GM18517 (cell line): ENCODE measurements at regions not wholly inside any gene's neighbourhood (a gene's known extent, or its start where the extent isn't known, plus 50 kb on each side); places are given as distances from the start of the nearest gene placed in this dataset.
"Not testable (repeated sequence)": the region's sequence is repeated elsewhere in the genome, so short reads cannot be mapped to it uniquely, and the experiment has no call there.

ENCODE experiments used
- ATAC-seq: cut with Tn5 transposase; IDR thresholded peaks from one replicate; pipeline ENCODE4 v1.9.1; 2021; ENCODE audit warnings: mild to moderate bottlenecking, moderate library complexity; ENCODE audit not compliant: unreplicated experiment

DNA sequence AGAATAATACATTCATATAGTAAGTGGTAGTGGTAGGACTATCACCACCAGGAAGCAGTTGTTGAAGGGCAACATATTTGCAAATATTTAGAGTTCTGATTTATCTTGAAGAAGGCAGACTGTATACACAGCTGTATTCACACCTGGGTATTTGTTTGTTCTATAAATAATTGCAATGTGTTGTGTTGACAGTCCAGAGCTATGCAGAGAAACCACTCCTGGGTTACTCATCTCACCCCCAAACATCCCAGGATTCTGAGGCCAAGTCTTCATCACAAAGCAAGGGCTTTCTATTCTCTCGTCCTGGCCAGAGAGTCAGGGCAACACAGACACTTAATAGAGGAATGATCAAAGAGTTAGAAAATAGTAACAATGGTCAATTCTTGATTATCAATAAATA lies 102.1 kb upstream of the FAT3 start:
- no peak for ATAC-seq

- no peak for ATAC-seq
Observed at GRCh38 chr11:92111287-92111686, 113.3 kb upstream of the FAT3 start.

GRCh38 chr11:92109466-92109865 lies 115.2 kb upstream of the FAT3 start:
- ATAC-seq: no peak

DNA sequence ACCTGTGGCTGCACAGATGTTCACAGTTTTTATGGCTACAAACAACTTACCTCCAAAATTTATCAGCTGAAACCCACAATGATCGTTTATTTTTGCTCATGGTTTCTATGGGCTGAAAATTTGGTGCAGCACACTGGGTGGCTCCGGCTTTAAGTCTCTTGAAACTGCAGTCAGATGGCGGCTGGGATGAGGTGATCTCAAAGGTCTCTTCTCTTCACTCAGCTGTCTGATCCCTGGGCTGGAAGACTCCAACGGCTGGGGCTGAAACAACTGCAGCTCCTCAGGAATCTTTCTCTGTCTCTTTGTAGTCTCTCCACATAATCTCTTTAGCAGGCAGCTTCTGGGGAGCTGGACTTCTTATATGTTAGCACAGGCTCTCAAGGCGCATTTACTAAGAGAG lies 117.3 kb upstream of the FAT3 start:
- no peak for ATAC-seq

DNA sequence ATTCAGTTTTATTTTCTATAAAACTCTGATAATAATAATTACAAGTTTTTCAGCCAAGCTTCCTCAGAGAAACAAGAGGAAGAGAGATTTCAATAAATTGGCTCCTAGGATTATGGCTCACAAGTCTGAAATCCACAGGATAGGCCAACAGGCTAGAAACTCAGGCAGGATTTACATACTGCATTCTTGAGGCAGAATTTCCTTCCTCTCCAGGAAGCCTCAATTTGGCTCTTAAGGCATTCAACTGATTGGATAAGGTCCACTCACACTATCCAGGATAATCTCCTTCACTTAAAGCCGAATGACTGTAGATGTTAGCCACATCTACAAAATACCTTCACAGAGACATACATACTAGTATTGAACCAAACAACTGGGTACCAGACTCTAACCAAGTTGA lies 120.3 kb upstream of the FAT3 start:
- no peak for ATAC-seq

- ATAC-seq: no peak
Observed at GRCh38 chr11:92101920-92102319, 122.7 kb upstream of the FAT3 start.

DNA sequence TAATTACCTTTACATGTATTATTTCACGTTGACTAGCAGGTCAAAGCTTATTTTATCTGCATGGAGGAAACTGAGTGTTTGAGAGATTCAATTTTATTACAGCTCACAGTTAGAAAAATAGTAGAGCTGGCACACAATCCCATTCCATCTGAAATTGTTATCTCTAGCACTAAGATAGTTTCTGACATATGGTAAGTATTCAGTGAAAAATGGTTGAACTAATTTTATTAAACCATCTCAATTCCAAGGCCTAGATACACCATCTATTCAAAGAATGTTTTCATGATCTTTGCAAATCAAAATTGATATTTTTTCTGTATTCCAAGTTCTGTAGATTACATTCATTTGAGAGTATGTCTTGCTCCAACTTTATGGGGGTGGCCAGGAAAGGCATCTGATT lies 125.4 kb upstream of the FAT3 start:
- ATAC-seq: no peak

DNA sequence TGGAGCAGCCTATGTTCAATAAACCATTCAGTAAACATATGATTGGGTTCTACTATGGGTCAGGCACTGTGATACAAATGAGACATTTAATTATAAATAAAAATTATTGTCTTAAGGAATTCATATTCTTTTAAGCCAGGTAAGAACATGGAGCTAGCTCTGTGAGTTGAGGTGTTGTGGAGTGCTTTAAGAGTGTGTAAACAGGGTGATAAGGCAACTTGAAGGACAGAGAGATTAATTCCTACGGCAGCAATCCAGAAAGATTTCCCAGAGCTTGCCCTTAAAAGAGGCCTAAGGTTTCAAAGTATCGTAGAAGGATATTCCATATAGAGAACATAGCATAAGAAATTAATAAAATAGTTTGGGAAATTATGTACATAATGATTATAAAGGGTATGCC lies 126.4 kb upstream of the FAT3 start:
- ATAC-seq: no peak

GRCh38 chr11:92087725-92088537 lies 136.7 kb upstream of the FAT3 start:
- no peak for ATAC-seq

- ATAC-seq: no peak
Observed at GRCh38 chr11:92083123-92083522, 141.5 kb upstream of the FAT3 start.

DNA sequence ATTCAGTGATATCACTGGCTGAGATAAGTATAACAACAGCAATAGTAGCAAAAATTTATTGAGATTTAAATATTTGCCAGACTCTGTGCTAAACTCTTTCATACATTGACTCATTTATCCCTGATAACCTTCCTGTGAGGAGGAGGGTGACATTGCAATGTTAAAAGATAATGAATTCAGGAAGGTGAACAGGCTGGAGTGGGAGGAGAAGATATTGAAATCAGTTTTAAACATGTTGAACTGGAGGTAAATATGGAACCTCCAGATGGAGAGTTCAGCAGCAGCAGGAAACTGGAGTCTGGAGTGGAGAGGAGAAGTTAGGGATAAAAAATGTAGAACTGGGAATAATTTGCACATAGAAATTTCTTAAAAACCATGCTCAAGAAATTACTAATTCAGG lies 142.0 kb upstream of the FAT3 start:
- no peak for ATAC-seq

- not testable (repeated sequence) for ATAC-seq
Observed at GRCh38 chr11:92074498-92074897, 150.1 kb upstream of the FAT3 start.

DNA sequence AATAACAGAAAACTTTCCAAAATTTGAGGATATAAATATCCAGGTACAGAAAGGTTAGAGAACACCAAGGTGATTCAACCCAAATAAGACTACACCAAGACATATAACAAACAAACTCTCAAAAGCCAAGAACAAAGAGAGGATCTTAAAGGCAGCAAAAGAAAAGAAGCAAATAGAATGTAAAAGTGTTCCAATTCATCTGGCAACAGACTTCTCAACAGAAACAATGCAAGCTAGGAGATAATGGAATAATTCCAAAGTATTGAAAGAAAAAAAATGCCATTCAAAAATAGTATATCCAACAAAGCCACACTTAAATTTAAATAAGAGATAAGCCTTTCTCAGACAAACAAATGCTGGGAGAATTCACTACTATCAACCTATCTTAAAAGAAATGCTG lies 153.0 kb upstream of the FAT3 start:
- ATAC-seq: no peak

- ATAC-seq: no peak
Observed at GRCh38 chr11:92070026-92070889, 154.4 kb upstream of the FAT3 start.

DNA sequence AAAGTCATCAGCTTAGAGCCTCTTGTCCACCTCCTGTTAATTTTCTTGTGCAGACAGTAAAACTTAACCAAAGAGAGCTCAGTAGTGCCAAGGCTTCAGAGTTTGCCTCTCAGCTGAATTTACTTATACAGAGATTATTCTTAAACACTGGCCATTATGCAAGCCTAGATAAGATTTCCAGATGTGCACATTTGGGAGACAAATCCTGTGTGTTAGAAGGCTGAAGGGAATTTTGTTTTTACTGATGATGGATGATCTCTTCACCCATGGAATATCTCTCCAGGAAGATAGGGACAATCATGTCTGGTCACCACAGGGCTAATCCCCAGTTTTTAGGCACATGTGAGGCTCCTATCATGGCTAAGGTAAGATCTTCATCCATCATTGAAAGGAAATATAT lies 157.6 kb upstream of the FAT3 start:
- no peak for ATAC-seq

- no peak for ATAC-seq
Observed at GRCh38 chr11:92061456-92062062, 163.1 kb upstream of the FAT3 start.

GRCh38 chr11:92057849-92058442 lies 166.7 kb upstream of the FAT3 start:
- ATAC-seq: no peak

DNA sequence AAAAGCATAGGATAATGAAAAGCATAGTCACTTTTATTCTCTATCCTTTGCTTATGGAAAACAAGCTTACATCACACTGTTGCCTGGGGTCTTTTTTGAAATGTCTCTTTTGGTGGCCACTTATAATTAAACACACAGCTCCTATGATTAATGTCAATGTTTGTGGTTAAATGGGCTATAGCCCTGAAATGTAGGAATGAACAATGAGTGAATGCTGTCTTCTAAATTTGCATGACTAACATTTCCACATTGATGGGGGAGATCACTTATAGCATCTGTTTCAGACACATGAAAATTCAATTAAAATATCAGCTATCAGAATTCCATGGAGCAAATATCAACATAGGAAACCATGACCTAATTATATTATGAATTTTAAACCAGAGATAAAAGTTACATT lies 171.4 kb upstream of the FAT3 start:
- ATAC-seq: no peak

- no peak for ATAC-seq
Observed at GRCh38 chr11:92050305-92050704, 174.3 kb upstream of the FAT3 start.

GRCh38 chr11:92048415-92048814 lies 176.2 kb upstream of the FAT3 start:
- ATAC-seq: no peak

- no peak for ATAC-seq
Observed at GRCh38 chr11:92046103-92046502, 178.5 kb upstream of the FAT3 start.
